K562 (cell line): ENCODE measurements at regions not wholly inside any gene's neighbourhood (a gene's known extent, or its start where the extent isn't known, plus 50 kb on each side); places are given as distances from the start of the nearest gene placed in this dataset.

Experiments
- ATAC-seq: fragments of 200-7000 bp; cut with Tn5 transposase; 3 replicates; pipeline ENCODE4 v1.9.1; 2020; ENCODE audit warnings: moderate library complexity
- BruUV-seq: library from RNA; stranded (reverse); fragments of 400-500 nt; replicated peaks from 2 replicates; lab custom pipeline; 2021; lab: Mats Ljungman, UMichigan
- CTCF ChIA-PET: fragments of 300-600 bp; formaldehyde crosslinking; extraction: SDS; loops from one replicate; lab custom pipeline; 2021; ENCODE audit warnings: low intra/inter-chr PET ratio; lab: Yijun Ruan, JAX
- POLR2A ChIA-PET: fragments of 300-600, 350-650 bp; sonication (Branson Sonifier 250); formaldehyde crosslinking; extraction: SDS; loops from one replicate; lab custom pipeline; 2021; ENCODE audit warnings: antibody characterized with exemption, inconsistent platforms; lab: Yijun Ruan, JAX
- DNase-seq, 4 experiments: peaks; one replicate each; pipeline versions ENCODE4 v3.0.0 to v3.0.0-alpha.2; 2011 to 2018; ENCODE audit warnings: low spot score in 3 of 4, mixed read lengths in 3 of 4; ENCODE audit errors: extremely low read depth in 1 of 4
- FAIRE-seq: peaks from 2 replicates; lab custom pipeline; 2011; peaks lifted over from hg19 to GRCh38; lab: Jason Lieb, UNC
- H2AFZ ChIP-seq: 2 replicates; pipeline ENCODE4 v1.6.0; 2011; ENCODE audit warnings: low read depth, low read length, control low read depth, inconsistent platforms
- H3K27ac ChIP-seq: fragments of 200-600 bp; 3 replicates; pipeline ENCODE4 v1.8.0; 2011; ENCODE audit warnings: low read depth, mild to moderate bottlenecking, control low read depth, inconsistent platforms, low read length, moderate library complexity, mixed read lengths; ENCODE audit errors: extremely low read depth
- H3K27me3 ChIP-seq, 2 experiments: fragments of 300-600 bp in 1 of 2; 2 replicates in 1 of 2; 3 replicates in 1 of 2; pipeline versions ENCODE4 v1.6.0 to v1.8.0; 2011; ENCODE audit warnings: inconsistent platforms in 2 of 2, low read length in 2 of 2, mild to moderate bottlenecking in 1 of 2, mixed read lengths in 1 of 2, moderate library complexity in 1 of 2; ENCODE audit not compliant: control insufficient read depth in 2 of 2, insufficient read depth in 2 of 2
- H3K36me3 ChIP-seq: fragments of 300-600 bp; 3 replicates; pipeline ENCODE4 v1.8.0; 2011; ENCODE audit warnings: mild to moderate bottlenecking, low read length, inconsistent platforms; ENCODE audit not compliant: control insufficient read depth, insufficient read depth
- H3K4me1 ChIP-seq, 2 experiments: fragments of 200-600 bp in 1 of 2; replicated peaks in 1 of 2; 2 replicates in 1 of 2; 3 replicates in 1 of 2; pipeline versions ENCODE4 v1.5.1 to v1.8.0; 2011; ENCODE audit warnings: inconsistent platforms in 2 of 2, low read length in 2 of 2, mild to moderate bottlenecking in 1 of 2, mixed read lengths in 1 of 2, moderate library complexity in 1 of 2; ENCODE audit not compliant: control insufficient read depth in 2 of 2, insufficient read depth in 2 of 2
- H3K4me2 ChIP-seq: 2 replicates; pipeline ENCODE4 v1.6.1; 2011; ENCODE audit warnings: low read length, control low read depth, inconsistent platforms, mixed read lengths; ENCODE audit not compliant: insufficient read depth
- H3K4me3 ChIP-seq: fragments of 200-600 bp; sonication (generic), shearing (Covaris generic); 2 replicates; pipeline ENCODE4 v1.5.1; 2016; ENCODE audit warnings: control low read depth, inconsistent platforms
- H3K79me2 ChIP-seq: fragments of 200-600 bp; 3 replicates; pipeline ENCODE4 v1.8.0; 2011; ENCODE audit warnings: low read length, inconsistent platforms; ENCODE audit not compliant: control insufficient read depth, insufficient read depth
- H3K9ac ChIP-seq, 2 experiments: 2 replicates each; pipeline versions ENCODE4 v1.6.0 to v1.6.1; 2011; ENCODE audit warnings: low read depth in 2 of 2, low read length in 2 of 2, control low read depth in 1 of 2, inconsistent platforms in 1 of 2, mild to moderate bottlenecking in 1 of 2, mixed read lengths in 1 of 2; ENCODE audit not compliant: insufficient read depth in 1 of 2
- H3K9me1 ChIP-seq: one replicate; pipeline ENCODE4 v1.6.0; 2011; ENCODE audit warnings: inconsistent platforms, mild to moderate bottlenecking, low read length, moderate library complexity; ENCODE audit not compliant: control insufficient read depth, insufficient read depth
- H3K9me3 ChIP-seq: replicated peaks from 2 replicates; pipeline ENCODE4 v1.5.1; 2011; ENCODE audit warnings: low read depth, low read length, inconsistent platforms; ENCODE audit not compliant: control insufficient read depth, insufficient read depth
- H4K20me1 ChIP-seq: replicated peaks from 2 replicates; pipeline ENCODE4 v1.6.1; 2011; ENCODE audit warnings: low read length, inconsistent platforms, mixed read lengths; ENCODE audit not compliant: control insufficient read depth, insufficient read depth
- ARID1B ChIP-seq: fragments of 450-650 bp; IDR thresholded peaks from 2 replicates; pipeline ENCODE4 v1.6.1; 2016; ENCODE audit warnings: antibody characterized with exemption, mild to moderate bottlenecking, inconsistent platforms
- ATF7 ChIP-seq: fragments of 450-650 bp; IDR thresholded peaks from 2 replicates; pipeline ENCODE4 v1.7.1; 2014; ENCODE audit warnings: mild to moderate bottlenecking, moderate library complexity
- CBFA2T2 ChIP-seq: fragments of 450-650 bp; conservative IDR thresholded peaks from 2 replicates; pipeline ENCODE4 v1.6.1; 2017; ENCODE audit warnings: mild to moderate bottlenecking
- CREBBP ChIP-seq: IDR thresholded peaks from one replicate; pipeline ENCODE4 v1.6.1; 2012; ENCODE audit warnings: low read depth, mild to moderate bottlenecking, control low read depth, inconsistent platforms, low read length
- E2F5 ChIP-seq: sonication (generic); formaldehyde crosslinking; IDR thresholded peaks from 2 replicates; pipeline ENCODE4 v1.8.0; 2022; ENCODE audit warnings: mild to moderate bottlenecking, missing genetic modification reagents
- FOXJ3 ChIP-seq: sonication (generic); formaldehyde crosslinking; IDR thresholded peaks from 2 replicates; pipeline ENCODE4 v1.4.0; 2020; ENCODE audit warnings: mild to moderate bottlenecking, missing genetic modification reagents
- FOXM1 ChIP-seq, 2 experiments: fragments of 450-650 bp in 1 of 2; sonication (generic) in 1 of 2; formaldehyde crosslinking in 1 of 2; IDR thresholded peaks; 2 replicates each; pipeline versions ENCODE4 v1.6.1 to v1.9.0; 2017 to 2022; ENCODE audit warnings: low read depth in 2 of 2, mild to moderate bottlenecking in 2 of 2, missing genetic modification reagents in 1 of 2, moderate library complexity in 1 of 2
- FOXP4 ChIP-seq: sonication (generic); formaldehyde crosslinking; IDR thresholded peaks from 2 replicates; pipeline ENCODE4 v1.8.0; 2022; ENCODE audit warnings: mild to moderate bottlenecking, missing genetic modification reagents, borderline replicate concordance
- ZEB2 ChIP-seq: fragments of 450-650 bp; IDR thresholded peaks from 2 replicates; pipeline ENCODE4 v1.6.1; 2016
- ZKSCAN3 ChIP-seq: fragments of 250-450 bp; sonication (Bioruptor Pico); IDR thresholded peaks from 2 replicates; pipeline ENCODE4 v1.4.0; 2020
- ZNF583 ChIP-seq: fragments of 250-450 bp; sonication (Bioruptor Pico); IDR thresholded peaks from 2 replicates; pipeline ENCODE4 v1.4.0; 2020
- WGBS: fragments of 100-300 bp; shearing (Covaris generic); methylation state at CpG from one replicate; pipeline ENCODE4 v1.1.6; 2016; ENCODE audit warnings: low coverage, mixed read lengths; ENCODE audit not compliant: insufficient coverage; ENCODE audit errors: missing lambda C conversion rate; 5-methylcytosine and 5-hydroxymethylcytosine counted together
- in situ Hi-C: fragments of 300-500 bp; cut with MboI; formaldehyde crosslinking; loops from 4 replicates; pipeline ENCODE4 v1.15.0; 2018; ENCODE audit warnings: inconsistent platforms, mixed read lengths
- intact Hi-C: fragments of 100-400 bp; cut with micrococcal nuclease; formaldehyde crosslinking; loops from 2 replicates; pipeline ENCODE4 v1.14.2; 2022
- TF ChIP-seq, protein P1 (sequence below), 3 experiments: fragments of 200-800 bp in 1 of 3; fragments of 250-450 bp in 1 of 3; fragments of 450-650 bp in 1 of 3; sonication (Bioruptor Pico) in 1 of 3; sonication (Bioruptor generic) in 1 of 3; formaldehyde crosslinking in 1 of 3; IDR thresholded peaks; 2 replicates each; pipeline versions ENCODE4 v1.6.1 to v1.8.0; 2016 to 2022; ENCODE audit warnings: mild to moderate bottlenecking in 2 of 3, missing genetic modification characterization in 2 of 3, missing compliant biosample characterization in 1 of 3, moderate library complexity in 1 of 3
- TF ChIP-seq, protein P2 (sequence below): sonication (generic); formaldehyde crosslinking; IDR thresholded peaks from 2 replicates; pipeline ENCODE4 v1.9.0; 2022; ENCODE audit warnings: mild to moderate bottlenecking, missing genetic modification reagents
- TF ChIP-seq, protein P3 (sequence below): fragments of 250-450 bp; sonication (Bioruptor Pico); IDR thresholded peaks from 2 replicates; pipeline ENCODE4 v1.8.0; 2021; ENCODE audit warnings: borderline replicate concordance, mild to moderate bottlenecking, moderate library complexity; ENCODE audit not compliant: poor library complexity, severe bottlenecking

DNA sequence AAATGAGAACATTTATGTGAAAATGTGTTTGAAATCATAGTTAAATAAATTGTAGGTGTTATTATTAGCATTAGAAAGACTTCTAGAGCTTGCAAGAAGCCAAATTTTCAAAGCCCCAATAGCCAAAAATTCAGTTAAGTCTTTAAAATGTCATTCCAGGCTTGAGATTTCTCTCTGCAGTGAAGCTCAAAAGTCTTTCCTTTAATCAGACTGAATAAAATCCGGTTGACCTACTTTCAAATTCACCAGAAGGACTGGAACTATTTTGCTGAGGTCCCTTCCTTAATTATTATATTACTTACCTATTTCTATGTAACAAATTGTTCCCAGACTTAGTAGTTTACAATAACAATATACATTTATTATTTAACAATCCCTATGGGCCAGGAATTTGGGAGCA lies 112.2 kb upstream of the TRPM3 start:
- H3K27ac ChIP-seq = no peak overlapping the region
- FAIRE-seq = no peak
- DNase-seq = no peak
- no peak overlapping the region for H3K4me3 ChIP-seq
- H3K4me1 ChIP-seq = no peaks in the 10 kb centered on the region
- WGBS = 0% methylated on average over 1 of the region's 1 CpG
- no peaks in the 10 kb centered on the region for H3K36me3 ChIP-seq
- H3K9ac ChIP-seq = no peak overlapping the region
- intact Hi-C loops = no loop called here
- H3K79me2 ChIP-seq = no peaks in the 10 kb centered on the region
- TF ChIP-seq CREBBP (no peak), CBFA2T2 (no peak), FOXJ3 (CRISPR knock-in tag) (no peak), ARID1B (no peak), ZNF583 (CRISPR knock-in tag) (no peak), FOXP4 (CRISPR knock-in tag) (no peak), ATF7 (no peak), FOXM1 (IDR thresholded peaks at IDR 0.05; ENCODE audit: low read depth) (no peak), FOXM1 (CRISPR knock-in tag; IDR thresholded peaks at IDR 0.05; ENCODE audit: low read depth) (no peak), E2F5 (CRISPR knock-in tag) (no peak), ZKSCAN3 (CRISPR knock-in tag) (no peak), ZEB2 (no peak)
- TF ChIP-seq, protein P1, sequence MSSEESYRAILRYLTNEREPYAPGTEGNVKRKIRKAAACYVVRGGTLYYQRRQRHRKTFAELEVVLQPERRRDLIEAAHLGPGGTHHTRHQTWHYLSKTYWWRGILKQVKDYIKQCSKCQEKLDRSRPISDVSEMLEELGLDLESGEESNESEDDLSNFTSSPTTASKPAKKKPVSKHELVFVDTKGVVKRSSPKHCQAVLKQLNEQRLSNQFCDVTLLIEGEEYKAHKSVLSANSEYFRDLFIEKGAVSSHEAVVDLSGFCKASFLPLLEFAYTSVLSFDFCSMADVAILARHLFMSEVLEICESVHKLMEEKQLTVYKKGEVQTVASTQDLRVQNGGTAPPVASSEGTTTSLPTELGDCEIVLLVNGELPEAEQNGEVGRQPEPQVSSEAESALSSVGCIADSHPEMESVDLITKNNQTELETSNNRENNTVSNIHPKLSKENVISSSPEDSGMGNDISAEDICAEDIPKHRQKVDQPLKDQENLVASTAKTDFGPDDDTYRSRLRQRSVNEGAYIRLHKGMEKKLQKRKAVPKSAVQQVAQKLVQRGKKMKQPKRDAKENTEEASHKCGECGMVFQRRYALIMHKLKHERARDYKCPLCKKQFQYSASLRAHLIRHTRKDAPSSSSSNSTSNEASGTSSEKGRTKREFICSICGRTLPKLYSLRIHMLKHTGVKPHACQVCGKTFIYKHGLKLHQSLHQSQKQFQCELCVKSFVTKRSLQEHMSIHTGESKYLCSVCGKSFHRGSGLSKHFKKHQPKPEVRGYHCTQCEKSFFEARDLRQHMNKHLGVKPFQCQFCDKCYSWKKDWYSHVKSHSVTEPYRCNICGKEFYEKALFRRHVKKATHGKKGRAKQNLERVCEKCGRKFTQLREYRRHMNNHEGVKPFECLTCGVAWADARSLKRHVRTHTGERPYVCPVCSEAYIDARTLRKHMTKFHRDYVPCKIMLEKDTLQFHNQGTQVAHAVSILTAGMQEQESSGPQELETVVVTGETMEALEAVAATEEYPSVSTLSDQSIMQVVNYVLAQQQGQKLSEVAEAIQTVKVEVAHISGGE (CRISPR knock-in tag; IDR thresholded peaks at IDR 0.05) = no peak
- TF ChIP-seq, protein P2, sequence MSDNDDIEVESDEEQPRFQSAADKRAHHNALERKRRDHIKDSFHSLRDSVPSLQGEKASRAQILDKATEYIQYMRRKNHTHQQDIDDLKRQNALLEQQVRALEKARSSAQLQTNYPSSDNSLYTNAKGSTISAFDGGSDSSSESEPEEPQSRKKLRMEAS (CRISPR knock-in tag) = no peak
- TF ChIP-seq, protein P3, sequence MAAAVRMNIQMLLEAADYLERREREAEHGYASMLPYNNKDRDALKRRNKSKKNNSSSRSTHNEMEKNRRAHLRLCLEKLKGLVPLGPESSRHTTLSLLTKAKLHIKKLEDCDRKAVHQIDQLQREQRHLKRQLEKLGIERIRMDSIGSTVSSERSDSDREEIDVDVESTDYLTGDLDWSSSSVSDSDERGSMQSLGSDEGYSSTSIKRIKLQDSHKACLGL (CRISPR knock-in tag) = no peak
- TF ChIP-seq, all 486 proteins: peak for 0
- ATAC-seq = no peak
- ChIA-PET CTCF (no interaction called here), POLR2A (no interaction called here)
- H3K9me1 ChIP-seq = no peaks in the 10 kb centered on the region
- H3K9me3 ChIP-seq = no peaks in the 10 kb centered on the region
- H2AFZ ChIP-seq = no peak overlapping the region
- H4K20me1 ChIP-seq = no peaks in the 10 kb centered on the region
- in situ Hi-C loops = no loop called here
- no TSS peak for BruUV-seq
- no peaks in the 10 kb centered on the region for H3K27me3 ChIP-seq
- H3K4me2 ChIP-seq = no peak overlapping the region
